Naive thymus-derived CD4-positive, alpha-beta T cell (primary cell): ENCODE measurements at regions not wholly inside any gene's neighbourhood (a gene's known extent, or its start where the extent isn't known, plus 50 kb on each side); places are given as distances from the start of the nearest gene placed in this dataset.
"Not testable (repeated sequence)": the region's sequence is repeated elsewhere in the genome, so short reads cannot be mapped to it uniquely, and the experiment has no call there.

ENCODE experiments used
- ATAC-seq: fragments of 150-1000 bp; cut with Tn5 transposase; 2 replicates; pipeline ENCODE4 v1.10.0; 2021; ENCODE audit warnings: mild to moderate bottlenecking, moderate library complexity
- CTCF ChIA-PET: fragments of 350-600 bp; sonication (Branson Sonifier 250); formaldehyde crosslinking; loops from one replicate; lab custom pipeline; 2021; ENCODE audit warnings: antibody characterized with exemption; lab: Charles Lee
- POLR2A ChIA-PET: fragments of 350-600 bp; sonication (Branson Sonifier 250); formaldehyde crosslinking; loops from one replicate; lab custom pipeline; 2021; ENCODE audit warnings: antibody characterized with exemption, inconsistent platforms; lab: Charles Lee
- DNase-seq, 9 donors: peaks; one replicate each; pipeline versions ENCODE4 v3.0.0 to v3.0.0-alpha.2; 2020 to 2022; ENCODE audit warnings: mixed read lengths in 1 of 9
- H3K27ac ChIP-seq: one replicate; pipeline ENCODE4 v1.7.0; 2013; ENCODE audit warnings: mild to moderate bottlenecking, low read depth, low read length, moderate library complexity
- H3K27me3 ChIP-seq, 2 donors: one replicate each; pipeline ENCODE4 v1.7.0; 2013; ENCODE audit warnings: low read length in 2 of 2, mild to moderate bottlenecking in 2 of 2, moderate library complexity in 2 of 2; ENCODE audit not compliant: control insufficient read depth in 2 of 2, insufficient read depth in 2 of 2
- H3K36me3 ChIP-seq, 3 experiments: 1 replicate in 2 of 3; 2 replicates in 1 of 3; pipeline ENCODE4 v1.7.0; 2013; ENCODE audit warnings: low read length in 3 of 3, mild to moderate bottlenecking in 3 of 3, moderate library complexity in 1 of 3; ENCODE audit not compliant: insufficient read depth in 3 of 3, control insufficient read depth in 2 of 3
- H3K4me1 ChIP-seq, 2 donors: one replicate each; pipeline ENCODE4 v1.7.0; 2013; ENCODE audit warnings: low read length in 2 of 2, mild to moderate bottlenecking in 2 of 2, moderate library complexity in 1 of 2; ENCODE audit not compliant: control insufficient read depth in 2 of 2, insufficient read depth in 2 of 2
- H3K4me3 ChIP-seq: 2 replicates; pipeline ENCODE4 v1.7.0; 2013; ENCODE audit warnings: mild to moderate bottlenecking, low read length
- H3K9me3 ChIP-seq, 3 experiments: 1 replicate in 2 of 3; 2 replicates in 1 of 3; pipeline ENCODE4 v1.7.0; 2013; ENCODE audit warnings: low read length in 3 of 3; ENCODE audit not compliant: control insufficient read depth in 2 of 3
- H3K27ac Mint-ChIP-seq, 9 donors: one replicate each; pipeline ENCODE4 v1.8.0; 2020 to 2022; ENCODE audit warnings: mixed read lengths in 9 of 9, mild to moderate bottlenecking in 8 of 9, moderate library complexity in 5 of 9, inconsistent platforms in 2 of 9
- H3K27me3 Mint-ChIP-seq, 5 donors: one replicate each; pipeline ENCODE4 v1.8.0; 2021 to 2022; ENCODE audit warnings: mixed read lengths in 5 of 5, mild to moderate bottlenecking in 1 of 5
- H3K36me3 Mint-ChIP-seq, 5 donors: one replicate each; pipeline ENCODE4 v1.8.0; 2020 to 2022; ENCODE audit warnings: mixed read lengths in 5 of 5, mild to moderate bottlenecking in 3 of 5, inconsistent platforms in 1 of 5
- H3K4me1 Mint-ChIP-seq, 7 donors: one replicate each; pipeline ENCODE4 v1.8.0; 2020 to 2022; ENCODE audit warnings: mixed read lengths in 7 of 7, mild to moderate bottlenecking in 3 of 7, inconsistent platforms in 1 of 7
- H3K4me3 Mint-ChIP-seq, 10 donors: one replicate each; pipeline ENCODE4 v1.8.0; 2020 to 2022; ENCODE audit warnings: mild to moderate bottlenecking in 10 of 10, mixed read lengths in 10 of 10, moderate library complexity in 6 of 10, inconsistent platforms in 2 of 10
- H3K9me3 Mint-ChIP-seq, 11 donors: one replicate each; pipeline ENCODE4 v1.8.0; 2020 to 2022; ENCODE audit warnings: mixed read lengths in 11 of 11, mild to moderate bottlenecking in 4 of 11, inconsistent platforms in 1 of 11, moderate library complexity in 1 of 11
- intact Hi-C, 2 donors: fragments of 100-400 bp; cut with micrococcal nuclease; formaldehyde crosslinking; loops; one replicate each; pipeline ENCODE4 v1.15.1; 2023

DNA sequence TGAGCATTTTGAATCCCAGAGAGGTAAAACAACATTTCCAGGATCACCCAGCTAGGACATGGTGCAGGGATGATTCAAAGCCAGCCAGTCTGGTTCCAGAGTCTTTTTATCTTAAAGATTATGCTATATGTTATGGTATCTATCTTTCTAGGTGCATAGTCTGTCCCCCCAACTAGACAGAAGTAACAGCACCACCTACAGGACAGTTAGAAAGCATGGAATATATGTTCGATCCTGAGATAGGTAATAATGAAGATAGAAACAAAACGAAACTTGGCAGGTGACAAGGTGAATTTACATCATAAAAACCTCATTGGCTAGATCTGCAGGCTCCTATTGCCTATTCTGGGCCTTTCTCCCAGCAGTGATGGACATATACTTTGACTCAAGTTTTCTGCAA, 723.2 kb downstream of the SMARCA1 start:
- H3K36me3 ChIP-seq: no peaks in the 10 kb centered on the region
- DNase-seq (no peak), ATAC-seq (no peak)
- Mint-ChIP-seq H3K27me3 (peaks cover 0 to 3% (median 0%) of the 10 kb centered on the region in 5 donors), H3K27ac (no peak overlapping the region), H3K36me3 (no peaks in the 10 kb centered on the region), H3K9me3 (peaks cover 0 to 4% (median 0%) of the 10 kb centered on the region in 11 donors), H3K4me3 (no peak overlapping the region), H3K4me1 (peaks cover 0 to 1% (median 0%) of the 10 kb centered on the region in 7 donors)
- H3K27ac ChIP-seq: no peak overlapping the region
- ChIA-PET CTCF (no interaction called here), POLR2A (no interaction called here)
- H3K4me1 ChIP-seq: no peaks in the 10 kb centered on the region
- intact Hi-C loops: no loop called here
- no peaks in the 10 kb centered on the region for H3K27me3 ChIP-seq
- no peak overlapping the region for H3K4me3 ChIP-seq
- no peaks in the 10 kb centered on the region for H3K9me3 ChIP-seq

DNA sequence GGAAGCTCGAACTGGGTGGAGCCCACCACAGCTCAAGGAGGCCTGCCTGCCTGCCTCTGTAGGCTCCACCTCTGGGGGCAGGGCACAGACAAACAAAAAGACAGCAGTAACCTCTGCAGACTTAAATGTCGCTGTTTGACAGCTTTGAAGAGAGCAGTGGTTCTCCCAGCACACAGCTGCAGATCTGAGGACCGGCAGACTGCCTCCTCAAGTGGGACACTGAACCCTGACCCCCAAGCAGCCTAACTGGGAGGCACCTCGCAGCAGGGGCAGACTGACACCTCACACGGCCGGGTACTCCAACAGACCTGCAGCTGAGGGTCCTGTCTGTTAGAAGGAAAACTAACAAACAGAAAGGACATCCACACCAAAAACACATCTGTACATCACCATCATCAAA, 730.9 kb upstream of the ACTRT1 start:
- H3K9me3 Mint-ChIP-seq, H3K36me3 ChIP-seq, H3K27me3 ChIP-seq, H3K27ac ChIP-seq, H3K27me3 Mint-ChIP-seq, intact Hi-C loops, H3K36me3 Mint-ChIP-seq, H3K4me1 ChIP-seq, ATAC-seq, H3K9me3 ChIP-seq, CTCF ChIA-PET, H3K4me3 ChIP-seq, POLR2A ChIA-PET: not testable (repeated sequence)
- H3K27ac Mint-ChIP-seq: peak overlapping the region in 6 of 9 donors; percentile 8 to 69 (median 42)
- DNase-seq: peak in 4 of 9 donors; percentile 14 to 35 (median 21)
- H3K4me1 Mint-ChIP-seq: peaks cover 0 to 38% (median 14%) of the 10 kb centered on the region in 7 donors
- H3K4me3 Mint-ChIP-seq: peak overlapping the region in 9 of 10 donors; percentile 25 to 81 (median 74)

DNA sequence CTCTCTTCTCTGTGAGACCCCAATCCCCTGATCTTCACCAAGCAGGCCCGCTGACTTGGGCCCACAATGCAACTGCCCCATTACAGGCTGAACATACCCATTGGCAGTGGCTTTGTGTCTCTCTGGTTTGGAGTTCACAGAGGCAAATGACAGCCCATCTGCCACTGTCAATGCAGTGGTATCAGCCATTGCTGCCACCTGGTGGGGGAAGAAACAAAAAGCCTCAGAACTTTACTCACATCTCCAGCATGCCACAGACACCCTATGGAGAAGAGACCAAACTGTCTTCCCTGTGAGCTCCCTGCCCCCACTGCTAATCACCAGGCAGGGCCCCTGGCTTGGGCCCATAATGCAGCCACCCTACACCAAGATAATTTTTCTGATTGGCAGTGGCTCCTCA, 729.3 kb upstream of the ACTRT1 start:
- DNase-seq (peak in 5 of 9 donors; percentile 1 to 40 (median 35)), ATAC-seq (no peak)
- Histone ChIP-seq H3K27me3 (no peaks in the 10 kb centered on the region), H3K27ac (no peak overlapping the region), H3K36me3 (no peaks in the 10 kb centered on the region), H3K4me1 (no peaks in the 10 kb centered on the region), H3K4me3 (no peak overlapping the region), H3K9me3 (no peaks in the 10 kb centered on the region)
- Mint-ChIP-seq H3K27ac (peak overlapping the region in 4 of 9 donors; percentile 18 to 83 (median 41)), H3K4me1 (peaks cover 0 to 38% (median 14%) of the 10 kb centered on the region in 7 donors), H3K36me3 (peaks cover 0 to 6% (median 0%) of the 10 kb centered on the region in 5 donors), H3K4me3 (peak overlapping the region in 1 of 10 donors; percentile 75), H3K27me3 (no peaks in the 10 kb centered on the region), H3K9me3 (peaks cover 0 to 16% (median 10%) of the 10 kb centered on the region in 11 donors)
- POLR2A ChIA-PET: no interaction called here
- CTCF ChIA-PET: no interaction called here
- intact Hi-C loops: no loop called here

DNA sequence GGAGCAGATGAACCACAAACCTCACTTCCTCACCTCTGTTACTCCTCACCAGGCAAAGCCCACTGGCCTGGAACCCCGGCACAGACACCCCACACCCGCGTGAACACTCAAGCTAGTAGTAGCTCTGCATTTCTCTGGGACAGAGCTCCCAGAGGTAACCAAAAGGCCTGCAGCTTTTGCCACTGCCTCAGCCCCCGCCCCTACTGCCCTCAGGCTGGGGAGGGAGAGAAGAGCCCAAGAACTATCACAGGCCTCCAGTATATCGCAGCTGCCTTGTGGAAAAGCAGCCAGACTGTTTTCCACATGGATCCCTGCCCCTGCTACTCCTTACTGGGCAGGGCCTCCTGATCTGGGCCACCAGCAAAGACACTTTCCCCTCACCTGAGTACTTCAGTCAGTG, 728.7 kb upstream of the ACTRT1 start:
- Histone ChIP-seq H3K9me3 (no peaks in the 10 kb centered on the region), H3K27me3 (no peaks in the 10 kb centered on the region), H3K4me3 (no peak overlapping the region), H3K36me3 (no peaks in the 10 kb centered on the region), H3K4me1 (no peaks in the 10 kb centered on the region), H3K27ac (no peak overlapping the region)
- peaks cover 0 to 6% (median 0%) of the 10 kb centered on the region in 5 donors for H3K36me3 Mint-ChIP-seq
- H3K27ac Mint-ChIP-seq: peak overlapping the region in 1 of 9 donors; percentile 83
- peaks cover 0 to 38% (median 14%) of the 10 kb centered on the region in 7 donors for H3K4me1 Mint-ChIP-seq
- POLR2A ChIA-PET: no interaction called here
- no peaks in the 10 kb centered on the region for H3K27me3 Mint-ChIP-seq
- intact Hi-C loops: no loop called here
- CTCF ChIA-PET: no interaction called here
- H3K4me3 Mint-ChIP-seq: peak overlapping the region in 1 of 10 donors; percentile 60
- H3K9me3 Mint-ChIP-seq: peaks cover 0 to 16% (median 10%) of the 10 kb centered on the region in 11 donors
- DNase-seq (no peak), ATAC-seq (no peak)

DNA sequence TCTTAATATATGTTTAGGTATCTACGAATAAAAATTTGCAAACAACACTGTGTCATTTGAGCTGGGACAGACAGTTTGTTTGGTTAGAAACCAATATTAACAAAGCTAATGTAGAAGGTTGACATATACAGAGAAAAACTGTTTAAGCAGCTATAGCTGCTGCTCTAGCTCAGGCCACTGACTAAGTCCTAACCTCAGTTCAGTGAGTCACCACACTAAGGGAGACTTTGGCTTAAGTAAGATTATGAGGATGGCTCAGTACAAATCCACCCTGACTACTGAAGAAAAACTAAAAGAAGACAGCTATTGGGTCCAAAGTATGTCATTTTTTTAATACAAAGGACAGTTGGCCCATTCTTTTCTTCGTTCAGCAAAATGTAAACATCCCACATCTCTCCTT, 717.3 kb upstream of the ACTRT1 start:
- ChIA-PET POLR2A (no interaction called here), CTCF (no interaction called here)
- Histone ChIP-seq H3K4me1 (no peaks in the 10 kb centered on the region), H3K27ac (no peak overlapping the region), H3K4me3 (no peak overlapping the region), H3K27me3 (no peaks in the 10 kb centered on the region), H3K36me3 (no peaks in the 10 kb centered on the region), H3K9me3 (no peaks in the 10 kb centered on the region)
- no peak for DNase-seq
- H3K36me3 Mint-ChIP-seq: no peaks in the 10 kb centered on the region
- no peaks in the 10 kb centered on the region for H3K4me1 Mint-ChIP-seq
- ATAC-seq: no peak
- H3K9me3 Mint-ChIP-seq: peaks cover 0 to 7% (median 3%) of the 10 kb centered on the region in 11 donors
- intact Hi-C loops: no loop called here
- peaks cover 0 to 3% (median 0%) of the 10 kb centered on the region in 5 donors for H3K27me3 Mint-ChIP-seq
- no peak overlapping the region for H3K27ac Mint-ChIP-seq
- H3K4me3 Mint-ChIP-seq: no peak overlapping the region

DNA sequence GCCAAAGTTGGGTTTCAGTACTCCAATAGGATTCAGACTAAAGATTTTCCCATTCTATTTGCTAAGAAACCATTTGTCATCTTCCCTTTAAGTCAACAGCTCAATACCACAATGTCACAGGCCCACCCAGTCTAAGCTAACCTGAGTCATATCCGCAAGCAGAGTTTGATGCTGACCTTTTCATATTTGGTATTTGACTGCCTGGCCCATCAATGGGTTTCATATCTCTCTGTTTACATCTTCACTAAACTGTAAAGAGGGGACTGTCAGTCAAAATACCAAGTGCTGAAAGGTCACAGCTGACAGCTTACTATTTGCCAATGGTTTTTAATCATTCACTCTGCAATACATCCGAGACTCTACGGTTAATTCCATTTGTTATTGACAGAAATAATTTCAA, 707.5 kb upstream of the ACTRT1 start:
- no peak for DNase-seq
- Mint-ChIP-seq H3K27ac (no peak overlapping the region), H3K4me1 (peaks cover 0 to 1% (median 0%) of the 10 kb centered on the region in 7 donors), H3K9me3 (peaks cover 0 to 5% (median 0%) of the 10 kb centered on the region in 11 donors), H3K27me3 (peaks cover 0 to 5% (median 0%) of the 10 kb centered on the region in 5 donors), H3K4me3 (no peak overlapping the region), H3K36me3 (no peaks in the 10 kb centered on the region)
- Histone ChIP-seq H3K4me1 (no peaks in the 10 kb centered on the region), H3K36me3 (no peaks in the 10 kb centered on the region), H3K27me3 (no peaks in the 10 kb centered on the region), H3K27ac (no peak overlapping the region), H3K9me3 (no peaks in the 10 kb centered on the region), H3K4me3 (no peak overlapping the region)
- ATAC-seq: no peak
- intact Hi-C loops: no loop called here
- POLR2A ChIA-PET: no interaction called here
- CTCF ChIA-PET: no interaction called here

DNA sequence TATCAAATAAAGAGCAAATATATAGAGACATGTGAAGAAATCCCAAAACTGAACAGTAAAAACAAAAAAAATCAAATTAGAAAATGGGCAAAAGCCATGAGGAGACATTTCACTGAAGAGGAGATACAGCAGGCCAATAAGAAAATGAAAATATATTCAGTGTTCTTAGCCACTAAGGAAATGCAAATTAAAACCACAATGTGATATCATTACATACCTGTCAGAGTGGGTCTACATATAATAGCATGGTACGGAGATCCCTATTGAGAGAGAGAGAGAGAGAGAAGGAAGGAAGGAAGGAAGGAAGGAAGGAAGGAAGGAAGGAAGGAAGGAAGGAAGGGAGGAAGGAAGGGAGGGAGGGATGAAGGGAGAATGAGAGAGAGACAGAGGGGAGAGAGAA, 707.0 kb upstream of the ACTRT1 start:
- Mint-ChIP-seq H3K27me3 (no peaks in the 10 kb centered on the region), H3K4me3 (no peak overlapping the region), H3K27ac (no peak overlapping the region), H3K9me3 (peaks cover 0 to 2% (median 0%) of the 10 kb centered on the region in 11 donors), H3K36me3 (no peaks in the 10 kb centered on the region), H3K4me1 (no peaks in the 10 kb centered on the region)
- intact Hi-C loops: no loop called here
- Histone ChIP-seq H3K4me1 (no peaks in the 10 kb centered on the region), H3K36me3 (no peaks in the 10 kb centered on the region), H3K27me3 (no peaks in the 10 kb centered on the region), H3K27ac (no peak overlapping the region), H3K9me3 (no peaks in the 10 kb centered on the region), H3K4me3 (no peak overlapping the region)
- ChIA-PET CTCF (no interaction called here), POLR2A (no interaction called here)
- ATAC-seq (no peak), DNase-seq (no peak)
